ENCODE measurements at regions not wholly inside any gene's neighbourhood (a gene's known extent, or its start where the extent isn't known, plus 50 kb on each side); places are given as distances from the start of the nearest gene placed in this dataset.

DNA sequence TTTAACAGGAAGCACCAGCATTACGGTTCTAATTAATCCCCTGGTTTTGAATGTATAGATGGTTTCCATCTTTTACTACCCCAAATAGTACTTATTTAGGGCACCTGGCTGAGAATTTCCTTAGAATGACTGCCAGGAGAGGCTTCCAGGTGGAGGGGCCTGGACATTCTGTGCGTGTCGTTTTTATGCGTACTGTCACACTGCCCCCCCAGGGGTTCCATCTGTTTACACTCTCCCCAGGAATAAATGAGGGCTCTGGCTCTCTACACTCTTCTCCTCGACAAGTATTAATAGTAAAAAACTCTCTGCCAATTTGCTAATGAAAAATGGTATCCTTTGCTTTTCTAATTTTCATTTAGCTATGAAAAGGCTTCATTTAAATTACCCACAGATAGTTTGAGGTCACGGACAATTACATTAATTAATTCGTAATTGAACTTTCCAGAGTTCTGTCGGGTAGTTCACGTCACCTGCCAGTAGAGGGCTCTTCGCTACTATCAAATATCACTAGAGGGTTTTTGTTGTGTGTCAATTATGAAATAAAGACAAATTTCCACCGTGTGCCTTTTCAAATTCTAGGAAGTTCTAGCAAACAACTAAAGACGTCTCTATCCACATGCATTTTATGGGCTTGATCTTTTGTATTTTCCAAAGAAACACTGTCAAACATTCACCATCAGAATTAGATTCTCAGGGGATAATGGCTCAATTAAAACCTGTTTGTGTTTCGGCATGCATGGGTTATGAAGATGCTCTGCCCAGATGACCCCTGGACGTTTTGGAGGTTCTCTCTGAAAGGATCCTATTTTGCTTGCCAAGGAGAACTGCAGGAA is 88.8 kb upstream of the ASB18 start (continued):
- TF ChIP-seq, protein P1, sequence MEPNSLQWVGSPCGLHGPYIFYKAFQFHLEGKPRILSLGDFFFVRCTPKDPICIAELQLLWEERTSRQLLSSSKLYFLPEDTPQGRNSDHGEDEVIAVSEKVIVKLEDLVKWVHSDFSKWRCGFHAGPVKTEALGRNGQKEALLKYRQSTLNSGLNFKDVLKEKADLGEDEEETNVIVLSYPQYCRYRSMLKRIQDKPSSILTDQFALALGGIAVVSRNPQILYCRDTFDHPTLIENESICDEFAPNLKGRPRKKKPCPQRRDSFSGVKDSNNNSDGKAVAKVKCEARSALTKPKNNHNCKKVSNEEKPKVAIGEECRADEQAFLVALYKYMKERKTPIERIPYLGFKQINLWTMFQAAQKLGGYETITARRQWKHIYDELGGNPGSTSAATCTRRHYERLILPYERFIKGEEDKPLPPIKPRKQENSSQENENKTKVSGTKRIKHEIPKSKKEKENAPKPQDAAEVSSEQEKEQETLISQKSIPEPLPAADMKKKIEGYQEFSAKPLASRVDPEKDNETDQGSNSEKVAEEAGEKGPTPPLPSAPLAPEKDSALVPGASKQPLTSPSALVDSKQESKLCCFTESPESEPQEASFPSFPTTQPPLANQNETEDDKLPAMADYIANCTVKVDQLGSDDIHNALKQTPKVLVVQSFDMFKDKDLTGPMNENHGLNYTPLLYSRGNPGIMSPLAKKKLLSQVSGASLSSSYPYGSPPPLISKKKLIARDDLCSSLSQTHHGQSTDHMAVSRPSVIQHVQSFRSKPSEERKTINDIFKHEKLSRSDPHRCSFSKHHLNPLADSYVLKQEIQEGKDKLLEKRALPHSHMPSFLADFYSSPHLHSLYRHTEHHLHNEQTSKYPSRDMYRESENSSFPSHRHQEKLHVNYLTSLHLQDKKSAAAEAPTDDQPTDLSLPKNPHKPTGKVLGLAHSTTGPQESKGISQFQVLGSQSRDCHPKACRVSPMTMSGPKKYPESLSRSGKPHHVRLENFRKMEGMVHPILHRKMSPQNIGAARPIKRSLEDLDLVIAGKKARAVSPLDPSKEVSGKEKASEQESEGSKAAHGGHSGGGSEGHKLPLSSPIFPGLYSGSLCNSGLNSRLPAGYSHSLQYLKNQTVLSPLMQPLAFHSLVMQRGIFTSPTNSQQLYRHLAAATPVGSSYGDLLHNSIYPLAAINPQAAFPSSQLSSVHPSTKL (CRISPR knock-in tag; IDR thresholded peaks at IDR 0.05) = no peak
- TF ChIP-seq XBP1 (CRISPR knock-in tag; IDR thresholded peaks at IDR 0.05) = no peak

DNA sequence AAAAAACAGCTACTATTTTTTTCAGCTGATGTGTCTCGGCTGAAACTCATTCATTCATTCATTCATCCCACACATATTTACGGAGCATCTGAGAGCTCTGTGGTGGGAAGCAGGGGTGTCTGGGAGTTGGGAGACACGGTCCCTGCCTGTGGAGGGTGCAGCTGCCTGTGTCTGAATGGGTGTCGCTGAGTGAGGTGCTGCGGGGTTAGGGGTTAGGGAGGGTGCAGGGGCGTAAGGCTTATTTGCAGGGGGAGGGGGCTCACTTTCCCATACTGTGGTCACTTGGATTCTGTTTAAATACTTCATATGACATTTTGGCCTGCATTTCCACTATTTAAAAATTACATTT is 89.4 kb upstream of the ASB18 start:
- in situ Hi-C loops (cut with HindIII; ENCODE audit: extremely low pct_ligation_motif_present, low pct_unique_long_range_greater_than_20kb) = loop anchor here (5.0 kb wide), 1 partner anchor 719 kb away; no protein-coding TSS in a partner anchor
- no TSS peak for BruUV-seq (replicated peaks)
- no peak for FAIRE-seq
- TF ChIP-seq, protein P2, sequence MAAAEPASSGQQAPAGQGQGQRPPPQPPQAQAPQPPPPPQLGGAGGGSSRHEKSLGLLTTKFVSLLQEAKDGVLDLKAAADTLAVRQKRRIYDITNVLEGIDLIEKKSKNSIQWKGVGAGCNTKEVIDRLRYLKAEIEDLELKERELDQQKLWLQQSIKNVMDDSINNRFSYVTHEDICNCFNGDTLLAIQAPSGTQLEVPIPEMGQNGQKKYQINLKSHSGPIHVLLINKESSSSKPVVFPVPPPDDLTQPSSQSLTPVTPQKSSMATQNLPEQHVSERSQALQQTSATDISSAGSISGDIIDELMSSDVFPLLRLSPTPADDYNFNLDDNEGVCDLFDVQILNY (CRISPR knock-in tag; conservative IDR thresholded peaks at IDR 0.05) = no peak
- TF ChIP-seq ZNF670 (CRISPR knock-in tag; IDR thresholded peaks at IDR 0.05; ENCODE audit: borderline replicate concordance) (no peak), ZNF383 (CRISPR knock-in tag; IDR thresholded peaks at IDR 0.05; ENCODE audit: borderline replicate concordance) (no peak), EEA1 (CRISPR knock-in tag; IDR thresholded peaks at IDR 0.05; ENCODE audit: borderline replicate concordance) (no peak), MBD4 (IDR thresholded peaks at IDR 0.05; ENCODE audit: borderline replicate concordance, low read length) (no peak), NPAS2 (CRISPR knock-in tag; IDR thresholded peaks at IDR 0.05; ENCODE audit: borderline replicate concordance) (no peak), ZNF251 (CRISPR knock-in tag; IDR thresholded peaks at IDR 0.05) (no peak), ZSCAN30 (CRISPR knock-in tag; IDR thresholded peaks at IDR 0.05) (no peak)
- TF ChIP-seq, protein P3, sequence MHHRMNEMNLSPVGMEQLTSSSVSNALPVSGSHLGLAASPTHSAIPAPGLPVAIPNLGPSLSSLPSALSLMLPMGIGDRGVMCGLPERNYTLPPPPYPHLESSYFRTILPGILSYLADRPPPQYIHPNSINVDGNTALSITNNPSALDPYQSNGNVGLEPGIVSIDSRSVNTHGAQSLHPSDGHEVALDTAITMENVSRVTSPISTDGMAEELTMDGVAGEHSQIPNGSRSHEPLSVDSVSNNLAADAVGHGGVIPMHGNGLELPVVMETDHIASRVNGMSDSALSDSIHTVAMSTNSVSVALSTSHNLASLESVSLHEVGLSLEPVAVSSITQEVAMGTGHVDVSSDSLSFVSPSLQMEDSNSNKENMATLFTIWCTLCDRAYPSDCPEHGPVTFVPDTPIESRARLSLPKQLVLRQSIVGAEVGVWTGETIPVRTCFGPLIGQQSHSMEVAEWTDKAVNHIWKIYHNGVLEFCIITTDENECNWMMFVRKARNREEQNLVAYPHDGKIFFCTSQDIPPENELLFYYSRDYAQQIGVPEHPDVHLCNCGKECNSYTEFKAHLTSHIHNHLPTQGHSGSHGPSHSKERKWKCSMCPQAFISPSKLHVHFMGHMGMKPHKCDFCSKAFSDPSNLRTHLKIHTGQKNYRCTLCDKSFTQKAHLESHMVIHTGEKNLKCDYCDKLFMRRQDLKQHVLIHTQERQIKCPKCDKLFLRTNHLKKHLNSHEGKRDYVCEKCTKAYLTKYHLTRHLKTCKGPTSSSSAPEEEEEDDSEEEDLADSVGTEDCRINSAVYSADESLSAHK (CRISPR knock-in tag; IDR thresholded peaks at IDR 0.05; ENCODE audit: borderline replicate concordance) = no peak

More for the DNA sequence above, 89.4 kb upstream of the ASB18 start:
- Histone ChIP-seq H3K4me3 (replicated peaks in 1 of 3; ENCODE audit: insufficient read depth in 1 of 3, low read depth in 2 of 3, low read length in 3 of 3) (no peak overlapping the region), H4K20me1 (ENCODE audit: insufficient read depth, low read length) (no peaks in the 10 kb centered on the region), H3K9ac (ENCODE audit: insufficient read depth, low read depth, low read length) (no peak overlapping the region), H3K4me1 (ENCODE audit: insufficient read depth, low read length) (no peaks in the 10 kb centered on the region), H3K4me2 (ENCODE audit: low read depth, low read length) (no peak overlapping the region), H2AFZ (ENCODE audit: low read length) (no peak overlapping the region), H3K9me3 (ENCODE audit: low read length) (no peaks in the 10 kb centered on the region), H3K27me3 (ENCODE audit: control insufficient read depth in 1 of 2, insufficient read depth in 2 of 2, low read length in 2 of 2) (peaks cover 0 to 37% of the 10 kb centered on the region in 2 experiments; a peak in 4 of 5 replicates), H3K27ac (ENCODE audit: extremely low read length, insufficient read depth, low read length) (no peak overlapping the region), H3K36me3 (replicated peaks in 1 of 2; ENCODE audit: control insufficient read depth in 1 of 2, insufficient read depth in 2 of 2, low read length in 2 of 2) (no peaks in the 10 kb centered on the region), H3K79me2 (ENCODE audit: insufficient read depth, low read length) (no peaks in the 10 kb centered on the region)
- intact Hi-C loops (cut with micrococcal nuclease; ENCODE audit: unreplicated experiment) = loop anchor here (1.0 kb wide), 3 partner anchors 160 to 707 kb away; no protein-coding TSS in a partner anchor
- WGBS (ENCODE audit: low lambda C conversion rate) = 70% methylated on average over 6 of the region's 6 CpGs
- POLR2A ChIA-PET = no interaction called here
- CTCF ChIA-PET (ENCODE audit: low intra/inter-chr PET ratio, low total read pairs) = interaction anchor here (1.8 to 2.1 kb wide), 2 partner anchors 674 to 707 kb away, joined by 13 to 19 read pairs; no protein-coding TSS in a partner anchor
- no peak for ATAC-seq
- no peak for DNase-seq (ENCODE audit: low spot score)
